Chondrocyte (in vitro differentiated cells): ENCODE measurements at regions not wholly inside any gene's neighbourhood (a gene's known extent, or its start where the extent isn't known, plus 50 kb on each side); places are given as distances from the start of the nearest gene placed in this dataset.

ENCODE experiments used
- DNase-seq: peaks from one replicate; pipeline ENCODE4 v3.0.0; 2021; ENCODE audit warnings: mixed read lengths, low spot score
- H3K27ac Mint-ChIP-seq: one replicate; pipeline ENCODE4 v1.8.0; 2021; ENCODE audit warnings: mild to moderate bottlenecking, moderate library complexity, mixed read lengths; ENCODE audit not compliant: unreplicated experiment
- H3K27me3 Mint-ChIP-seq: 2 replicates; pipeline ENCODE4 v1.8.0; 2021; ENCODE audit warnings: low read depth, mixed read lengths
- H3K36me3 Mint-ChIP-seq: 2 replicates; pipeline ENCODE4 v1.8.0; 2021; ENCODE audit warnings: low read depth, mixed read lengths
- H3K4me1 Mint-ChIP-seq: 2 replicates; pipeline ENCODE4 v1.8.0; 2021; ENCODE audit warnings: low read depth, mild to moderate bottlenecking, mixed read lengths
- H3K4me3 Mint-ChIP-seq: one replicate; pipeline ENCODE4 v1.8.0; 2021; ENCODE audit warnings: mild to moderate bottlenecking, moderate library complexity, mixed read lengths; ENCODE audit not compliant: unreplicated experiment
- H3K9me3 Mint-ChIP-seq: 2 replicates; pipeline ENCODE4 v1.8.0; 2021; ENCODE audit warnings: low read depth, mixed read lengths
- TF ChIP-seq, protein P1 (sequence below): fragments of 200-600 bp; sonication (generic); IDR thresholded peaks from 2 replicates; pipeline ENCODE4 v1.5.0; 2021; ENCODE audit warnings: antibody characterized with exemption, mild to moderate bottlenecking, moderate library complexity

- no peak overlapping the region for H3K4me3 Mint-ChIP-seq
- no peak overlapping the region for H3K27ac Mint-ChIP-seq
- no peaks in the 10 kb centered on the region for H3K4me1 Mint-ChIP-seq
- no peak for DNase-seq
- H3K27me3 Mint-ChIP-seq: no peaks in the 10 kb centered on the region
- H3K36me3 Mint-ChIP-seq: peaks cover 2% of the 10 kb centered on the region
- TF ChIP-seq, protein P1, sequence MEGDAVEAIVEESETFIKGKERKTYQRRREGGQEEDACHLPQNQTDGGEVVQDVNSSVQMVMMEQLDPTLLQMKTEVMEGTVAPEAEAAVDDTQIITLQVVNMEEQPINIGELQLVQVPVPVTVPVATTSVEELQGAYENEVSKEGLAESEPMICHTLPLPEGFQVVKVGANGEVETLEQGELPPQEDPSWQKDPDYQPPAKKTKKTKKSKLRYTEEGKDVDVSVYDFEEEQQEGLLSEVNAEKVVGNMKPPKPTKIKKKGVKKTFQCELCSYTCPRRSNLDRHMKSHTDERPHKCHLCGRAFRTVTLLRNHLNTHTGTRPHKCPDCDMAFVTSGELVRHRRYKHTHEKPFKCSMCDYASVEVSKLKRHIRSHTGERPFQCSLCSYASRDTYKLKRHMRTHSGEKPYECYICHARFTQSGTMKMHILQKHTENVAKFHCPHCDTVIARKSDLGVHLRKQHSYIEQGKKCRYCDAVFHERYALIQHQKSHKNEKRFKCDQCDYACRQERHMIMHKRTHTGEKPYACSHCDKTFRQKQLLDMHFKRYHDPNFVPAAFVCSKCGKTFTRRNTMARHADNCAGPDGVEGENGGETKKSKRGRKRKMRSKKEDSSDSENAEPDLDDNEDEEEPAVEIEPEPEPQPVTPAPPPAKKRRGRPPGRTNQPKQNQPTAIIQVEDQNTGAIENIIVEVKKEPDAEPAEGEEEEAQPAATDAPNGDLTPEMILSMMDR: no peak
- H3K9me3 Mint-ChIP-seq: peaks cover 2% of the 10 kb centered on the region
Measured at GRCh38 chr9:75408391-75408790, 320.1 kb downstream of the OSTF1 start.

DNA sequence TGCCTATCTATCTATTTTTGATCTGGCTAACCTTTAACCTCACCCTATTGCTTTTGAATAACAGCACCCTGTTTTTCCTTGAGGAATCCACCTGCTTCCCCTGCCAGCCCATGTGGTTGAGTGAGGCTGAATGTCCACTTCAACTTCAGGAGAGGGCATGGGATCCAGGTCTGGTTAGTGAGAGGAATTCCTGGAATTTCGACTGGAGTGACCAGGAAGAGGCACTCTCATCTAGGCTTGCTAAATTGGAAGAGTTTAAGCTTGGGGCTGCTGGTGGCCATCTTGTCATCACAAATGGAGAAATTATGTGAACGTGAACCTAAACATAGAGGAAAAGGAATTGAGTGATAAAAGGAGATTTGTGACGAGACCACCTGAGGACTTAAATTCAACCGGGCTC lies 322.1 kb downstream of the OSTF1 start:
- Mint-ChIP-seq H3K27ac (no peak overlapping the region), H3K27me3 (no peaks in the 10 kb centered on the region), H3K4me1 (peaks cover 13% of the 10 kb centered on the region), H3K4me3 (no peak overlapping the region), H3K9me3 (no peaks in the 10 kb centered on the region), H3K36me3 (peaks cover 2% of the 10 kb centered on the region)
- TF ChIP-seq, protein P1: no peak
- DNase-seq: no peak

- no peak overlapping the region for H3K27ac Mint-ChIP-seq
- no peaks in the 10 kb centered on the region for H3K36me3 Mint-ChIP-seq
- peaks cover 2% of the 10 kb centered on the region for H3K9me3 Mint-ChIP-seq
- H3K27me3 Mint-ChIP-seq: no peaks in the 10 kb centered on the region
- DNase-seq: no peak
- H3K4me3 Mint-ChIP-seq: no peak overlapping the region
- peaks cover 17% of the 10 kb centered on the region for H3K4me1 Mint-ChIP-seq
- TF ChIP-seq, protein P1: no peak
Measured at GRCh38 chr9:75414371-75415160, 326.3 kb downstream of the OSTF1 start.

DNA sequence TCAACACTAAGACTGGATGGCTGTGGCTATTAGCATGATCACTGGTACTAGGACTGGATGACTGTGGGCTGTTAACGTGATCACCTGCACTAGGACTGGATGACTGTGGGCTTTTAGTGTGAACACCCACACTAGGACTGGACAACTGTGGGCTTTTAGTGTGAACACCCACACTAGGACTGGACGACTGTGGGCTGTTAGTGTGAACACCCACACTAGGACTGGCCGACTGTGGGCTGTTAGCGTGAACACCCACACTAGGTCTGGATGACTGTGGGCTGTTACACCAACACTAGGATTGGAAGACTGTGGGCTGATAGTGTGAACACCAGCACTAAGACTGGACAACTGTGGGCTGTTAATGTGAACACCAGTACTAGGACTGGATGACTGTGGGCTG lies 329.2 kb downstream of the OSTF1 start:
- no peak overlapping the region for H3K27ac Mint-ChIP-seq
- TF ChIP-seq, protein P1: no peak

GRCh38 chr9:75418518-75418917 lies 330.2 kb downstream of the OSTF1 start:
- H3K4me1 Mint-ChIP-seq: peaks cover 17% of the 10 kb centered on the region
- peaks cover 2% of the 10 kb centered on the region for H3K9me3 Mint-ChIP-seq
- H3K36me3 Mint-ChIP-seq: no peaks in the 10 kb centered on the region
- H3K27ac Mint-ChIP-seq: no peak overlapping the region
- DNase-seq: no peak
- no peaks in the 10 kb centered on the region for H3K27me3 Mint-ChIP-seq
- TF ChIP-seq, protein P1: no peak
- no peak overlapping the region for H3K4me3 Mint-ChIP-seq

More for the DNA sequence above, 329.2 kb downstream of the OSTF1 start:
- no peaks in the 10 kb centered on the region for H3K27me3 Mint-ChIP-seq
- H3K9me3 Mint-ChIP-seq: peaks cover 2% of the 10 kb centered on the region
- DNase-seq: no peak
- H3K4me1 Mint-ChIP-seq: peaks cover 17% of the 10 kb centered on the region
- H3K4me3 Mint-ChIP-seq: no peak overlapping the region
- no peaks in the 10 kb centered on the region for H3K36me3 Mint-ChIP-seq
